NCI-H1092 (cell line): ENCODE measurements at regions not wholly inside any gene's neighbourhood (a gene's known extent, or its start where the extent isn't known, plus 50 kb on each side); places are given as distances from the start of the nearest gene placed in this dataset.
A peak's percentile ranks its signal among the peaks of the same experiment; 100 is the strongest.
"Not testable (repeated sequence)": the region's sequence is repeated elsewhere in the genome, so short reads cannot be mapped to it uniquely, and the experiment has no call there.

Experiments used
- DNase-seq: peaks from one replicate; lab custom pipeline; 2025; lab: John Stamatoyannopoulos, UW

DNA sequence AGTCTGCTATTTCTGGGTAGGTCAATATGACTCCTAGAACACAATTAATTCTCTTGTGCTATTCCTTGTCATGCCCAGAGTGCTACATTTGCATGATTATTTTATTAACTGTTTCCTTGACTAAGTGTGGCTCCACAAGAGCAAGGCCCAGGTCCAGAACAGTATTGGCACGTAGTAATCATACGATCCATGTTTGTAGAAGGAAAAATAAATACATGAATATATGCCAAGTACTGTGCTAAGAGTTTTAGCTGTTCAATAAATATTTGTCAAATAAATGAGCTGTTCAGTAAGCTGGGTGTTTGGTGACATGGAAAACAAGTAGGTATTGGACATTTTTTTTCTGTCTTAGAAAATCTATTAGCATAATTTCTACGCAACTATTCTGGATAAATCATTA is 995.9 kb downstream of the MAT2B start:
- no peak for DNase-seq

DNA sequence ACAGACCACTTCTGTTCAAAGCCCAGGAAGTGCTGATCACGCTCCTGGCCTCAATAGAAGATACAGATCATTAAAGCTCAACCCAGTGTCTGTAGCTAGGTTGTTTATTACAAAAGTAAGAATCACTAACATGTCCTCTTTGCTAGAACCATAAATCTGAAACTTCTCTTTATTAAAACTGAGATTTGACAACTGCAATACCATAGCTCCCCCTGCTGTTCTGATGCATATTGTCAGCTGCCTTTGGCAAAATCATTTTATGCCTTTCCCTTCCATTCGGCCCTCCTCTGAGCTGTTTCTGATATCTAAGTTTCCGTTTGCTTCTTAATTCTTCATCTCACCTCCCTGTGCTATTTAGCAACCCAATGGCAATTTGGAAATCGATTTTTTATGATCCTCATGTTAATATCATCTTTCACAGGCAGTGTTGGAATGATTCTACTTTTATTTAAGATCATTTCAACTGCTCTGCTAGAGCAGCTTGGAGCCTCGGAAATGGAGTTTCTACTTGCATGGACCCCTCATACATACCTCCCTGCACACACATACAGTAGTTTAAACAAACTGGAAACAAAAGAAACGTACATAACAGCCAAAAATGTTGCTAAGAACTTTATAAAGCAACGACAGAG is 998.8 kb downstream of the MAT2B start:
- peak; percentile 3 for DNase-seq

DNA sequence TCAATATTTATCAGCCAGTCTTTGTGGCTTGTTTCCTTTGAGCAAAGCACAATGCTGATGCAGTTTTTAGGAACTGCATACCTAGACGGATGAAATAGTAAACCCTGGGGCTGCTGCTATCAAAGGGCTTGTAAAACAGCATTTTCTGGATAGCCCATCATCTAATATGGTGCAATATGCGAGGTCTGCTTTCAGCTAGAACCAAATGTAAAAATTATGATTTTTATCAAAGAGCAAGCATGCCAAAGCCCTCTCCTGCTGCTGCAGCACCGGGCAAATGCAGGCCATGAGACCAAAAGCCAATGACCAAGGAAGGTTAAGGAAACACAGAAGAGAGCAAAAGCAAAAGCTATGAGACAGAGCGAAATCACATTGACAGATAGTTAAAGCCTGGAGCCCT is 1000.4 kb downstream of the MAT2B start:
- DNase-seq, result no peak

DNA sequence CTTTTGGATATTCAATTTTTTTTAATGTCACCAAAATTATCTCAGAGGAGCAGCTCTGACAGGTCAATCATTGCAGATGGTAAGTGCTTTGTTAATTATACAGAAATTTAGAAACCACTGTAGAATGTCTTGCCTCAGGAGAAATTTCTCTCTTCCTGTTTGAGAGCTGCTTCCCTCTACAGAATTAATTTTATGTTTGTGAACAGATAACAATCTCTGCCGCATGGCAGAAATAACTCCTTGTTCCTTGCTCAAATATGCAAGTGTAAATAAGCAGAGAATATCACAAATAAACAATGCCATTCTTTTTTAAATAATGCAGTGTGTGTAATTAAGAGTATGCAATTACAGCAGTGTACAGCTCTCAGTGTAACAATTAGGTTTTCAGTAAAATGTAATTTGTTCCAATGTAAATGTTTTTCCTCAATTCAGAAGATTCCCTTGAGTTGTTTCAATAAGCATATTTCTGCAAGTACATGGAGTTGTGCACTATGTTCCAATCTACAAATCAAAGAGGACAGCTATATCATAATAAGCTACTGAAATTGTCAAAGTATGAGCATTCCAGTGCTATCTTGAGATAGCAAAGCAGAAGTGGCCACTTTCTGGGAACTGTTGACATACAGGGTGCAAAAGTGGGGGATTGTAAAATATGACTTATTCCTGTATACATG is 1012.8 kb downstream of the MAT2B start:
- DNase-seq, result no peak

DNA sequence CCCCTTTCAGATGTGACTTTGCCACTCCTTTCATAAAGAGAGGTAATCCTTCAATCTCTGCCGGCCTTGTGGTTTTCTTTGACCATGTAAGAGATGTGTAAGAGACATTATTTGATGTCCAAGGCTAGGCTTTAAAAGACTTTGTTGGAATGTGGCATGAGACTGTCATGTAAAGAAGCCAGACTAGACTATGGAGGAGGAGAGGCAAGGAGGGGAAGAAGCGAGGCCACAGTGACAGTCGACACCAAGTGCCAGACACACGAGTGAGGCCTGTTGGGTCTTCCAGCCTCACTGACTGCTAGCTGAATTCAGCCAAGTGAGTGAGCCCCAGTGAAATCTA is 1013.3 kb downstream of the MAT2B start:
- DNase-seq, result no peak

DNA sequence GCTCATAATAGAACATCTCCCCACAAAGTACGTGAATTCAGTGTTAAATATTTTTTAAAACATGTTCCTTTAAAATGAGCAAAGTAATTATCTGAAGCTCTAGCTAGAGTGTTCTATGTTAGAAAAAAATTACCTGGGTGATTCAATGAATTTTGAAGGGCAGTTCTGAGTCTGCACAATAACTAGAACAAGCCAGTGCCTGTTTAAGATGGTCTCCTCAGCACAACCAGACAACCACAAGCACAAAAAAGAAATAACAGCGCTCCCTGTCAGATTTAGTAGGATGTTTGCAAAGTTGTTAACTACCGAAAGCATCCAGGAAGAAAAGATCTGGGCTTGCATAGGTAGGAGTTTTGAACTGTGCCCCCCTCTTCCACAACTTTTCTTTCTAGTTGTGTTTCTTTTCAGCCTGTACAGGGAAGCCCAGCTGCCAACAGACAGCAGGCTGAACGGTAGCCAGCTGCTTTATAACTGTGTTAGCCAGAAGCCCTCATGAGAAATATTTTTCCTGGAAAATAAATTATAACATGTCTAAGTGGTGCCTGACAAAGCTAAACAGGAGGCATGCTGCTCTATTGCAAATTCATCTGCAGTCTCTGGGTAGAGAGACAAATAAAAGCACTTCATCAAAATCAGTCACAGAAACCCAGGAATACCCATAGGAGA is 1026.9 kb downstream of the MAT2B start:
- no peak for DNase-seq

DNA sequence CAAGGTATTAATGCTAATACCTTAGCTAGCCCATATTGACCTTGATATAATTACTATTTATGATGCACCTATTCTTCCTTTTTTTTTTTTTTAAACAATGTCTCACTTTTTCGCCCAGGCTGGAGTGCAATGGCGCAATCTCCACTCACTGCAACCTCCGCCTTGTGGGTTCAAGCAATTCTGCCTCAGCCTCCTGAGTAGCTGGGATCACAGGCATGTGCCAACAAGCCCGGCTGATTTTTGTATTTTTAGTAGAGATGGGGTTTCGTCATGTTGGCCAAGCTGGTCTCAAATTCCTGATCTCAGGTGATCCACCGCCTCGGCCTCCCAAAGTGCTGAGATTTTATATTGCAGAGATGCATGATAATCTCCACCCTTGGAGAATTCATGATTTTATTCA is 1028.0 kb downstream of the MAT2B start:
- DNase-seq, result not testable (repeated sequence)

DNA sequence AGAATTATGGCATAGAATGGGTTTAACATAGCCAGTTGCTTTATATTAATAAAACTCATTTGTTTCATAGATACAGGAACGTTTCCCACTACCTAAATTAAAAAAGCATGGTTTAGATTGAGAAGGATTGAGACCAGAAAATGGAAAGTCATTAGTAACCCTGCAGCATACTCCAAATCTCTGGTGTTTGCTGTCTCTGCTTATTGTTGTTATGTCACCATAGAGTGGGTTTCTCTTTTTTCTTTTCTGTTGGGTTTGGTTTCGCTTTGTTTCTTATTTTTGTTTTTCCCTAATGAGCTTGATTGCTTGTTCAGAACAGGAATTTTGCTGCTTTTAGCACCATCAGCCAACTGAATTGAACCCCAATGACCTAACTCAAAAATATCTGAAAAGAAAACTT is 1034.8 kb downstream of the MAT2B start:
- DNase-seq, result no peak

DNA sequence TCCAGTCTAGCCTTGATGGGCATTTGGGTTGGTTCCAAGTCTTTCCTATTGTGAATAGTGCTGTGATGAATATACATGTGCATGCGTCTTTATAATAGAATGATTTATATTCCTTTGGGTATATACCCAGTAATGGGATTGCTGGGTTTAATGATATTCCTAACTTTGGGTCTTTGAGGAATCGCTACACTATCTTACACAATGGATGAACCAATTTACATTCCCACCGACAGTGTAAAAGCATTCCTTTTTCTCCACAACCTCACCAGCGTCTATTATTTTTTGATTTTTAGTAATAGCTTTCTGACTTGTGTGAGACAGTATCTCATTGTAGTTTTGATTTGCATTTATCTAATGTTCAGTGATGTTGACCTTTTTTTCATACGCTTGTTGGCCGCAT is 1040.1 kb downstream of the MAT2B start:
- no peak for DNase-seq

DNA sequence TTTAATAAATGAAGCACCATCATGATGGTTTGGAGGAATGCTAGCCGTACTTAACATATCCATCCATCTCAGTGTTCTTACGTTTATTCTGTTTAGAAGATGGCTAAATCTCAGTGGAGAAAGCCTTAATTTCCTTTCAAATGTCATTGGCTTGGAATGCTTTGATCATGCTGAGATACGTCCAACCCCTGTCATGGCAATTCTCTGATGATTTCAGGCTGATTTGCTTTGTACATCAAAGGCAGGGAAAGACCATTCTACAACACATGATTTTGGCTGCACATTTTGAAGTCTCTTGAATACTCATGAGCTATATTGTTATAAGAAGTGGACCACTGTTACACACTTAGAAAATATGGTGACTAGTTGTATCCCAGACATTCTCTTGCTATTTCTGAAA is 1048.4 kb downstream of the MAT2B start:
- DNase-seq, result no peak

DNA sequence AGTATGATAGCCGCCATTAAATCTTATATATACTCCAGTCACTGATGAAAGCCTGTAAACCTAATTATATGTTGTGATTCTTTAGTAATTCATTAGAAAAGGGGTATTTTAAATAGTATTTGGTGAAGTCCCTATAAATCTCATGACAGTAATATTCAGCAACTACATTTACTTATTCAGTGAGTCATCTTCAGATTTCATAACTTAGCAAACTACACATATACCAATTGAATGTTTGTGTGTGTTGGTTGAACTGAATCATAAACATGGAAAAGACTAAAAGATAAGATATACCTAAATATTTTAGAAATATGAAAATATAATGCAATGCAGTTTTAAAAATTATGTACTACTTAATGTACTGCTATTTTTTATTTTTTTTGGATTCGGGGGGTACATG is 1050.4 kb downstream of the MAT2B start:
- DNase-seq, result no peak

DNA sequence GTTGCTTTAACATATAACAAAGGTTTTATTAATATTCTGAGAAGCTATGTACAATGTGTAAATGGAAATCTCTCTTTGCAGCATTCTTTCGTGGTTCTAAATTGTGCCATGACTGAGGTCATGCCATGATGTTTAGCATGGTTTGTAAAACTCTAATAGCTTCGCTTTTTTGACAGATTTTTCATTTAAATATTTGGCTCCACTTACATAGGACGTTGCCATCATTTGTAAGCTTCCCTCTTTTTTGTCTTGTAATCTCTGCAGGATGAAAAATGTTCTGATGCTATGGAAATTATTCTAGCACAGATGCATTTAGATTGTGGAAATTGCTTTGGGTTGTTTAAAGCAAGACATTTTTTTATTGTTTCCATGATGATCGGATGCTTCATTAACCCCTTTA is 1054.8 kb downstream of the MAT2B start:
- no peak for DNase-seq

DNA sequence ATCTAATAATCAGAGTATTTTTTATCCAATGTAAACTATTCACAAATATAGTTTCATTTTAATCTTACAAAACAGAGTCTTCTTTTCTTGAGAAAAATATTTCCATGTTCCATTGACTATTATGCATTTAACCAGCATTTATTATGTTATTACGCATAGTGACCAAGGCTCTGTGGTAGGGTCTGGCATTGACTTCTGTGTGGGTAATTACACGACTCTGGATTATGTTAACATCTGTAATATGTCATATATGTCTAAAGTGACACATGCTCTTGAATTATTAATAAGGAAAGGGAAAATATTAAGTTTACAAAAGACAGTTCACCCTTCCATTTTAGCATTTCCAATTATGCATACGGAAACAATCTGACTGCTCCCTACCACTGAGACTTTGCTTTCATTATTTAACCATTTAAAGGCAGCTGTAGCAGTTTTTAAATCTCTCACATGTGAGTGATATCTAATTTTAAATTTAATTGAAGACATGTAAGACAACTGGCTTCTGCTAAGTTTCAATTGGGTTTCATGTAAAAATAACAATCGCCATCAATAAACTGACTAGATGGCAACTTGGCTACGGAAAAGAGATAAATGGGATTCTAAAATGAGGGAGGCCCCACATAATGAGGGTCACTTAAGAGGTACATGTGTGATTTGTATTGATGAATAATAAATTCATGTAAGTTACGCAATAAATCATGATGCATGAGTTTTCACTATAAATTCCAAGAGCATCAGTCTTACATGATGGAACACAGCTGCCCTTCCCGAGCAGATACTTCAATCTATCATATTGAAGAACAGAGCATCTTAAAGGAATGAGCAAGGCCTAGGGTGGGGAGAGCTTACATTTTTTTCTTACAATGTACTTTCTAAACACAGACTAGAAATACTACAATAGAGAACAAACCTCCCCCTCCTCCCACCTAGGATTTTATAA is 1056.8 kb downstream of the MAT2B start:
- DNase-seq, result no peak

DNA sequence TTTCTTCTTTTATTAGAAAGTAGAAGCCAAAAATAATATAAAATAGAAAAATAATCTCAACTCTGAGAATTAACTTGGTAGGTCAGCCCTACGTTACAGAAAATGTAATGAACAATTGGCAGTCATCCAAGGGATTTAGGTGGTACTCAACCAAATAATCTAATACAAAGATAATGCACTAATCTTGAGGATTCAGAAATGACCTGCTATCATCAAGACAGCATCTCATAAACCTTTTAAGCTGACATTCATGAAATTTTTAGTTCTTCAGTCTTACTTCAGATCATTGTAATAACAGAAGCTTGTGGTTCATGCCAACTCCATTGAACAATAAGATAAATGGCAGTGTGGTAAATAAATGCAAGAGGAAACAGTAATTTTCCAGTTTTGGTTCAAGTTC is 1058.0 kb downstream of the MAT2B start:
- DNase-seq, result no peak

DNA sequence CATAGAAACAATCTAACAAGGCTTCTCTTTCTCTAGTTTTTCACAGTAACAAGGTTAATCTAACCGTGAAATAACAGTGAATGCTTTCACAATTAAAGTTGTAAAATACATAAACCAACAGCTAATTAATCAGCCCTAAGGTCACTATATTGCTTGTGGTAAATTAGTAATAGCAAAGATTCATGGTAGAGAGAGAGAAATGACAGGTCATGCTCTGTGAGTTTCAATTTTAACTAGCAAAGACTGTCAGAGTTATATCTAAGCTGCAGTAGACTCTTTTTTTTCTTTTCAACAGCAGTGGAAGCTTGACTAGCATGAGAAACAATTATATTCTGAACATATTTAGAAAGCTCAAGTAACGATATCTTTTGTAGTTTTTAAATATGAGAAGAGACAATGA is 1068.0 kb downstream of the MAT2B start:
- no peak for DNase-seq

DNA sequence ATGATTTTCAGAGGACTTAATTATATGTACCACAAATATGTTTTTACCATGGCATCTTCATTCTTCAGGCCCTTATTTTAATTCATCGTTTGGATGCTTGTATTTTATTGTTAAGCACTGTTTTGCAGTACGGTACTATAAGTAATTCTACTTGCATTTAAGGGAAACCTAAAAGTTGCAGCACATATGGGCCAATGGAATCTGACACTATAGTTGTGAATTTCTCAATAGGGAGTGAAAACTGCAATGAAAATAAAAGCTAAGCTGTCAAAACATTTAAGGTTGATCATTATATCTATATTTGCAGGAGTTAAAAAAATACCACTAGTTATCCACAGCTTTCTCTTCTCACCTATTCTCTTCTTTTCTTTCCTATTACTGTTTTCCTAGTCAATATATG is 1071.8 kb downstream of the MAT2B start:
- no peak for DNase-seq

DNA sequence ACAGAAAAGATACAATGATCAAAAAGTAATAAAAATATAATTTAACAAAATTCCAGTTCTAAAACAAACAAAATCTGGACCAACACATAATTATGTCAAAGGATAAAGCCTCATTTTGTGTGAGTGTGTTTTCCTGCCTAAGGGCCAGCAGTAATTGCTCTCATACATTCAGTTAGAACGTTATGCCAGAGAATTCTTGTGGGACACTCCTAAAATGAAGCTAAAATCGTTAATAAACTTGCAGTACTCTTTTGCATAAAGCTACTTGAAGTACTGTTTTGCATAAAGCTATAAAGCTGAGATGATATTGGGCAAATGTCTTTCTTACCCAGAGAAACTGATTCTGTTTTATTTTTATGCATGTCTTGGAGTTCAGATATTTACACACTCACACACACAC is 1072.3 kb downstream of the MAT2B start:
- no peak for DNase-seq

DNA sequence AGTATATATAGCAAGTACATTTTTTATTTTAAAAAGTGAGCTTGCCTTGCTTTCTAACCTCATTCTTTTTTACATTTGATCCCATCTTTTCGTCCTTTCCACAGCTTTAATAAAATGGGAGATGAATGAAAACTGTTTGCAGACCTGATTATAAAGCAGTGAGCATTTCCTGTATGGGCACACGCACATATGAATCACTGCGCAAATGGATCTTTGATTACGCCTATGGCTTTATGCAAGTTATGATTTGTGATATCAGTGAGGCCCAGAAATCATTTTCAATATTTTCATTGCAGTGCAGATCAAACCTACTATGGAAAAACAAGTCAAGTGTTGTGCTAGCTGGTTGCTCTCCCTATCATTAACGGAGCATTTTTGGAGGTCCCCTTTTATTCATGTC is 1073.0 kb downstream of the MAT2B start:
- DNase-seq, result no peak

DNA sequence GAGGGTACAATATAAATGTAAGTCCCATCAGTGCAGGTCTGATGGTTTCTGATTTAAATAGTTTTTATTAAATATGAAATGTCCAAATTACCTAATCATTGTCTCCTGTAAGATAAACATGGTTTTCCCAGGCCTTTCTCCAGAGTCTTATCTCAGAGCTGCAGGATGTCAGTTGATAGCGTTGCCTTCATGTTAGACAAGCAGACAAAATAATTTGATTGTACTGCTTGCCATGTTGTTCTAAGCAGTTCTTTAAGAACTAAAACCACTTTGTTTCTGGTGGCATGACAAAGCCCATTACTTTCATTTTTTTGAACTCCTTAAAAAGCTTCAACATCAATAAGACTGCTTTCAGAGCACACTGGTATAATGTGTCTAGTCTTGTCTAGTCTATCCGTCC is 1073.5 kb downstream of the MAT2B start:
- DNase-seq, result no peak

DNA sequence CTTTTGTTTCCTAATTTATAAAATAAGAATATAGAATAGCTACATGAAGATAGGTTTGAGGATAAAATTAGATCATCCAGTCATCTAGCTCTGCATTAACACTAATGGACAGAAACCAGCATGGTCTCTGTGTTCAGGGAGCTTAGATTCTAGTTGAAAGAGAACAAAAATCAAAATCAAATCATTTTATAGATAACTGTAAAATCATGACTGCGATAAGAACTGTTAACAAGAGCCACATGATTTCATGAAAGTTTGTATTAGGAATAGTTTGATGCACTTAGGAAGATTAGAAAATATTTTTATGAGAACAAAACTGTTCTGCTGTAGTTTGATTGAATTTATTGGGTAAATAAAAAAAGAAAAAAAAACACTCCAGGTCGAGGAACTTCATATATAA is 1074.7 kb downstream of the MAT2B start:
- DNase-seq, result no peak

DNA sequence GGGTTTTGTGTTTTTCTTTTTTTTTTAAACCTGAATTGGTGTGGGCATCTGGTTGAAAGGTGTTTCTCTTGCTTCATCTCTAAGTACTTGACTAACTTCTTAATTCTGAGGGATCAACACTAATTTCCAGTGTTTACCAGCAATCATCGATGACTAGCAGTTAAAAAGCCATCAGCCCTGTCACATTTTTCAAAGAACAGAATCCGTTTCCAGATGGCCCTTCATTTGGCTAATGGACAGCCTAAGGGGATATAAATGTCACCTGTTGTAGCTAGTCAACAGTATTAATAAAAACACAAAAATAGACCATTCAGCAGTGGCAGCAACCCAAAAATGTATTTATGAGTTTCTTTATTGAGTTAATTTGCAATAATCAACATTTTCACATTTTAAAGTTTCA is 1076.5 kb downstream of the MAT2B start:
- no peak for DNase-seq

DNA sequence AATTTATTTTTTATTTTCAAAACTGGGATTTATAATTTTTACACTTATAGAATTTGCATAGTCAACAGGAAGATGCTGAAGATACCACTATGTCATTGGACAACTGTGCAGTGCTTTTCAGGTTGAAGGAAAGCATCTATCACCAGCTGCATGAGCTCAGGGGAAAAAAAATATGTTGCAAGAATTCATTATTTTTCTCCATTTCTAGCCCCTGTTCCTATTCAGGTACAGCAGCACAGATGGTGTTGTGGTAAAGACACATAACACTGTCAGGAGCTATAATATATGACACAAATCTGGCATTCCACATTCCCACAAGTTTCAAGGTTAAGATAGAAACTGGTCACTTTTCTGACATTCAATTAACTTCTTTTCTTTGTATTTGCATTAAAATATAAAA is 1088.6 kb downstream of the MAT2B start:
- DNase-seq, result no peak
